ENCODE measurements at regions not wholly inside any gene's neighbourhood (a gene's known extent, or its start where the extent isn't known, plus 50 kb on each side); places are given as distances from the start of the nearest gene placed in this dataset.

- no peak for TF ChIP-seq ZFX (IDR thresholded peaks at IDR 0.05)
Measured at GRCh38 chr22:44363980-44364750, 51.4 kb upstream of the SHISAL1 start (continued).

- intact Hi-C loops (cut with micrococcal nuclease), result no loop called here
- Histone ChIP-seq H3K4me3 (replicated peaks in 1 of 2; ENCODE audit: low read depth in 1 of 2, low read length in 2 of 2) (no peak overlapping the region), H3K27ac (ENCODE audit: low read depth, low read length) (no peak overlapping the region), H3K9ac (ENCODE audit: low read length) (no peak overlapping the region), H3K9me3 (ENCODE audit: control insufficient read depth in 1 of 2, insufficient read depth in 1 of 2, low read depth in 1 of 2, low read length in 2 of 2) (no peaks in the 10 kb centered on the region), H3K36me3 (ENCODE audit: control insufficient read depth in 1 of 2, insufficient read depth in 2 of 2, low read length in 2 of 2) (no peaks in the 10 kb centered on the region), H4K20me1 (ENCODE audit: insufficient read depth) (no peaks in the 10 kb centered on the region), H3K9me2 (ENCODE audit: insufficient read depth) (no peaks in the 10 kb centered on the region), H3K4me2 (ENCODE audit: low read length) (peak overlapping the region; percentile 17; the same call in 1 of the 2 replicates), H3K4me1 (ENCODE audit: control insufficient read depth in 1 of 2, insufficient read depth in 2 of 2, low read length in 2 of 2) (peaks cover 0 to 8% of the 10 kb centered on the region in 2 experiments; a peak in 2 of 4 replicates), H2AFZ (ENCODE audit: low read depth, low read length, poor library complexity, severe bottlenecking) (no peak overlapping the region), H3K27me3 (ENCODE audit: insufficient read depth, low read length) (0 out of 2 replicates have a peak, but pooled peaks cover 2% of the 10 kb centered on the region), H3K79me2 (ENCODE audit: insufficient read depth, low read length) (no peaks in the 10 kb centered on the region)
- no peak for DNase-seq (ENCODE audit: low read depth, low spot score)
- ChIA-PET POLR2A (no interaction called here), RAD21 (ENCODE audit: low non-redundant PET in 1 of 2, low total read pairs in 2 of 2, uncharacterized antibody in 2 of 2, unreplicated experiment in 2 of 2) (no interaction called here), CTCF (no interaction called here)
- no TSS peak for BruUV-seq (replicated peaks)
- ATAC-seq, result peak; percentile 58
- no peak for TF ChIP-seq CEBPB (IDR thresholded peaks at IDR 0.05; ENCODE audit: low read depth)
- no peak for TF ChIP-seq CTCF (IDR thresholded peaks at IDR 0.05 in 2 of 3, conservative IDR thresholded peaks at IDR 0.05 in 1 of 3; ENCODE audit: borderline replicate concordance in 1 of 3, insufficient read depth in 1 of 3, low read depth in 2 of 3, low read length in 2 of 3)
- no peak for TF ChIP-seq JUND (IDR thresholded peaks at IDR 0.05)
- TF ChIP-seq SP1 (IDR thresholded peaks at IDR 0.05; ENCODE audit: low read depth), result no peak
- TF ChIP-seq POLR2AphosphoS5 (IDR thresholded peaks at IDR 0.05; ENCODE audit: low read depth, low read length), result no peak
- no peak for TF ChIP-seq EGR1 (IDR thresholded peaks at IDR 0.05; ENCODE audit: low read depth)
- no peak for TF ChIP-seq REST (IDR thresholded peaks at IDR 0.05; ENCODE audit: low read depth)
- TF ChIP-seq ATF3 (IDR thresholded peaks at IDR 0.05), result no peak
- TF ChIP-seq ZBTB33 (IDR thresholded peaks at IDR 0.05; ENCODE audit: extremely low read depth, insufficient replicate concordance, low read length), result no peak
- TF ChIP-seq EZH2 (IDR thresholded peaks at IDR 0.05), result no peak
- TF ChIP-seq TCF7L2 (IDR thresholded peaks at IDR 0.05; ENCODE audit: borderline replicate concordance, extremely low read depth, insufficient read depth, insufficient read length), result no peak
- TF ChIP-seq ZFX (IDR thresholded peaks at IDR 0.05), result no peak
- TF ChIP-seq RAD21 (IDR thresholded peaks at IDR 0.05; ENCODE audit: low read depth), result no peak
Measured at GRCh38 chr22:44363013-44363979, 50.5 kb upstream of the SHISAL1 start.

Measured in HCT116 (cell line).